ENCODE measurements at regions not wholly inside any gene's neighbourhood (a gene's known extent, or its start where the extent isn't known, plus 50 kb on each side); places are given as distances from the start of the nearest gene placed in this dataset.

DNA sequence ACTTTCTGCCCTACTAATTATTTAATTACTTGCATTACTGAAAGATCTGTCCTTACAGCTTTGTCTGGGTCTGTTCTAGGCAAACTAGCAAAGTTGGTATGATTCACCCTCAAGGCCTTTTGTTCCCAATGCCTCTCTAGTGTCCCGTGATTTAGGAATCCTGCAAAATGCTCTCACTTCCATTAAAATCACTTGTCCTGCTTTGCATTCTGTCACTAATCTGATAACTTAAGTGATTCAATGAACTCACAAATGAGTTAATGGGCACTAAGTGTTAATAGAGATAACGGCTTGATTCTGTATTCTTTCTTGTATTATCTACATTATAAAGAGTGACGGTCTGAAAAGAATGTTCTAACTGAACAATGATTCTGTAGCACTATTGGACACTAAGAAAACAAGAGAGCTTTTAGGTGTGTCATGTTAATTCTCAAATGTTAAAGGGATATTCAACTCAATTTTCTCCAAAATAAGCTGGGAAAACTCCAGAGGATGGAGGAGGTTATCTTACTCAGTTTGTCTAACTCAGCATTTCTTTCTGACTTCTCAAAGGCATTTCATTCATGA, 697.3 kb downstream of the CETN3 start:
- Mint-ChIP-seq H3K27ac (no peak overlapping the region), H3K4me3 (no peak overlapping the region), H3K4me1 (no peaks in the 10 kb centered on the region), H3K9me3 (peaks cover 0 to 22% (median 4%) of the 10 kb centered on the region in 8 donors), H3K36me3 (no peaks in the 10 kb centered on the region), H3K27me3 (no peaks in the 10 kb centered on the region)
- POLR2A ChIA-PET (ENCODE audit: partially characterized antibody), result no interaction called here
- Histone ChIP-seq H3K27me3 (ENCODE audit: insufficient read depth, low read length) (no peaks in the 10 kb centered on the region), H3K9me3 (ENCODE audit: control insufficient read depth in 1 of 2, low read length in 2 of 2) (no peaks in the 10 kb centered on the region), H3K36me3 (ENCODE audit: insufficient read depth, low read length) (no peaks in the 10 kb centered on the region), H3K27ac (ENCODE audit: low read depth, low read length) (no peak overlapping the region), H3K4me3 (ENCODE audit: low read length in 2 of 2) (no peak overlapping the region), H3K4me1 (ENCODE audit: insufficient read depth, low read length) (no peaks in the 10 kb centered on the region)
- intact Hi-C loops (cut with micrococcal nuclease), result no loop called here
- CTCF ChIA-PET (ENCODE audit: partially characterized antibody), result no interaction called here
- no peak for DNase-seq

DNA sequence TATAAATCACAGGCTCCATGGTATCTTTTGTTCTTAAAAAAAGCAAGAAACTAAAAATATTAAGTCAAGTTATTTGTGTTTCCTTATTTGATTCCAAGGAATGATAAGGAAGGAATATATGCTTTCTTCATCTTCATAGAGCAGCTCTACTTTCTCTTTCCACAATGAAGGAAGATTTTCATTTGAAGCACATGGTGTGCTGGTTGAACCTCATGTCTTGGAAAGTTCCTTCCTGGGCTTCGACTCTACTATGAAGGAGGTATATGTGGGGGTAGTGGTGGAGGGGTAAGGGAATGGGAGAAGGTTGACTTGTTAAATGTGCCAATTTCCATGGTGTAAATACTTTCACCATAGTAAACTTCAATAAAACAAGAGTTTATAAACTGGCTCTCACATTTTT, 698.0 kb downstream of the CETN3 start:
- no peaks in the 10 kb centered on the region for H3K4me1 Mint-ChIP-seq
- H3K36me3 Mint-ChIP-seq, result no peaks in the 10 kb centered on the region
- CTCF ChIA-PET (ENCODE audit: partially characterized antibody), result no interaction called here
- H3K27me3 Mint-ChIP-seq, result no peaks in the 10 kb centered on the region
- peaks cover 0 to 22% (median 4%) of the 10 kb centered on the region in 8 donors for H3K9me3 Mint-ChIP-seq
- no peak for DNase-seq
- H3K27ac Mint-ChIP-seq, result no peak overlapping the region
- H3K4me3 Mint-ChIP-seq, result no peak overlapping the region
- Histone ChIP-seq H3K4me3 (ENCODE audit: low read length in 2 of 2) (no peak overlapping the region), H3K27ac (ENCODE audit: low read depth, low read length) (no peak overlapping the region), H3K36me3 (ENCODE audit: insufficient read depth, low read length) (no peaks in the 10 kb centered on the region), H3K9me3 (ENCODE audit: control insufficient read depth in 1 of 2, low read length in 2 of 2) (no peaks in the 10 kb centered on the region), H3K4me1 (ENCODE audit: insufficient read depth, low read length) (no peaks in the 10 kb centered on the region), H3K27me3 (ENCODE audit: insufficient read depth, low read length) (no peaks in the 10 kb centered on the region)
- intact Hi-C loops (cut with micrococcal nuclease), result no loop called here
- POLR2A ChIA-PET (ENCODE audit: partially characterized antibody), result no interaction called here

GRCh38 chr5:89710006-89710405, 699.5 kb downstream of the CETN3 start:
- intact Hi-C loops (cut with micrococcal nuclease), result no loop called here
- H3K27me3 ChIP-seq (ENCODE audit: insufficient read depth, low read length), result no peaks in the 10 kb centered on the region

GRCh38 chr5:89707891-89708290, 701.7 kb downstream of the CETN3 start:
- H3K4me3 Mint-ChIP-seq, result no peak overlapping the region
- H3K9me3 Mint-ChIP-seq, result peaks cover 0 to 19% (median 5%) of the 10 kb centered on the region in 8 donors
- no peaks in the 10 kb centered on the region for H3K27me3 Mint-ChIP-seq
- intact Hi-C loops (cut with micrococcal nuclease), result no loop called here
- no peaks in the 10 kb centered on the region for H3K36me3 Mint-ChIP-seq
- Histone ChIP-seq H3K4me1 (ENCODE audit: insufficient read depth, low read length) (no peaks in the 10 kb centered on the region), H3K9me3 (ENCODE audit: control insufficient read depth in 1 of 2, low read length in 2 of 2) (no peaks in the 10 kb centered on the region), H3K27me3 (ENCODE audit: insufficient read depth, low read length) (no peaks in the 10 kb centered on the region), H3K36me3 (ENCODE audit: insufficient read depth, low read length) (no peaks in the 10 kb centered on the region), H3K4me3 (ENCODE audit: low read length in 2 of 2) (no peak overlapping the region), H3K27ac (ENCODE audit: low read depth, low read length) (no peak overlapping the region)
- POLR2A ChIA-PET (ENCODE audit: partially characterized antibody), result no interaction called here
- DNase-seq, result no peak
- H3K27ac Mint-ChIP-seq, result no peak overlapping the region
- CTCF ChIA-PET (ENCODE audit: partially characterized antibody), result no interaction called here
- no peaks in the 10 kb centered on the region for H3K4me1 Mint-ChIP-seq

More at GRCh38 chr5:89710006-89710405, 699.5 kb downstream of the CETN3 start:
- H3K4me1 Mint-ChIP-seq, result no peaks in the 10 kb centered on the region
- H3K4me3 Mint-ChIP-seq, result no peak overlapping the region
- Histone ChIP-seq H3K4me3 (ENCODE audit: low read length in 2 of 2) (no peak overlapping the region), H3K4me1 (ENCODE audit: insufficient read depth, low read length) (no peaks in the 10 kb centered on the region), H3K36me3 (ENCODE audit: insufficient read depth, low read length) (no peaks in the 10 kb centered on the region), H3K9me3 (ENCODE audit: control insufficient read depth in 1 of 2, low read length in 2 of 2) (no peaks in the 10 kb centered on the region), H3K27ac (ENCODE audit: low read depth, low read length) (no peak overlapping the region)
- no peak overlapping the region for H3K27ac Mint-ChIP-seq
- CTCF ChIA-PET (ENCODE audit: partially characterized antibody), result no interaction called here
- no peaks in the 10 kb centered on the region for H3K36me3 Mint-ChIP-seq
- POLR2A ChIA-PET (ENCODE audit: partially characterized antibody), result no interaction called here
- no peak for DNase-seq
- H3K9me3 Mint-ChIP-seq, result peaks cover 0 to 22% (median 5%) of the 10 kb centered on the region in 8 donors
- H3K27me3 Mint-ChIP-seq, result no peaks in the 10 kb centered on the region

- H3K27ac ChIP-seq (ENCODE audit: low read depth, low read length), result no peak overlapping the region
- Mint-ChIP-seq H3K27ac (no peak overlapping the region), H3K9me3 (peaks cover 0 to 13% (median 5%) of the 10 kb centered on the region in 8 donors), H3K36me3 (no peaks in the 10 kb centered on the region), H3K4me3 (no peak overlapping the region), H3K27me3 (no peaks in the 10 kb centered on the region), H3K4me1 (no peaks in the 10 kb centered on the region)
- no peaks in the 10 kb centered on the region for H3K36me3 ChIP-seq (ENCODE audit: insufficient read depth, low read length)
- no peak overlapping the region for H3K4me3 ChIP-seq (ENCODE audit: low read length in 2 of 2)
- intact Hi-C loops (cut with micrococcal nuclease), result no loop called here
- H3K9me3 ChIP-seq (ENCODE audit: control insufficient read depth in 1 of 2, low read length in 2 of 2), result no peaks in the 10 kb centered on the region
- no peak for DNase-seq
- H3K27me3 ChIP-seq (ENCODE audit: insufficient read depth, low read length), result no peaks in the 10 kb centered on the region
- CTCF ChIA-PET (ENCODE audit: partially characterized antibody), result no interaction called here
- POLR2A ChIA-PET (ENCODE audit: partially characterized antibody), result no interaction called here
- no peaks in the 10 kb centered on the region for H3K4me1 ChIP-seq (ENCODE audit: insufficient read depth, low read length)
Measured at GRCh38 chr5:89706731-89707130, 702.8 kb downstream of the CETN3 start.

GRCh38 chr5:89703817-89704216, 705.7 kb downstream of the CETN3 start:
- no peak for DNase-seq
- ChIA-PET POLR2A (ENCODE audit: partially characterized antibody) (no interaction called here), CTCF (ENCODE audit: partially characterized antibody) (no interaction called here)
- no peaks in the 10 kb centered on the region for H3K27me3 ChIP-seq (ENCODE audit: insufficient read depth, low read length)
- H3K4me1 ChIP-seq (ENCODE audit: insufficient read depth, low read length), result no peaks in the 10 kb centered on the region
- H3K4me3 Mint-ChIP-seq, result no peak overlapping the region
- H3K36me3 Mint-ChIP-seq, result no peaks in the 10 kb centered on the region
- H3K4me1 Mint-ChIP-seq, result no peaks in the 10 kb centered on the region
- intact Hi-C loops (cut with micrococcal nuclease), result no loop called here
- no peaks in the 10 kb centered on the region for H3K27me3 Mint-ChIP-seq
- no peak overlapping the region for H3K27ac ChIP-seq (ENCODE audit: low read depth, low read length)
- H3K9me3 ChIP-seq (ENCODE audit: control insufficient read depth in 1 of 2, low read length in 2 of 2), result no peaks in the 10 kb centered on the region
- peaks cover 0 to 15% (median 4%) of the 10 kb centered on the region in 8 donors for H3K9me3 Mint-ChIP-seq
- H3K36me3 ChIP-seq (ENCODE audit: insufficient read depth, low read length), result no peaks in the 10 kb centered on the region
- no peak overlapping the region for H3K4me3 ChIP-seq (ENCODE audit: low read length in 2 of 2)
- no peak overlapping the region for H3K27ac Mint-ChIP-seq

- H3K36me3 ChIP-seq (ENCODE audit: insufficient read depth, low read length), result no peaks in the 10 kb centered on the region
- no peaks in the 10 kb centered on the region for H3K27me3 ChIP-seq (ENCODE audit: insufficient read depth, low read length)
Measured at GRCh38 chr5:89698028-89698427, 711.5 kb downstream of the CETN3 start.

DNA sequence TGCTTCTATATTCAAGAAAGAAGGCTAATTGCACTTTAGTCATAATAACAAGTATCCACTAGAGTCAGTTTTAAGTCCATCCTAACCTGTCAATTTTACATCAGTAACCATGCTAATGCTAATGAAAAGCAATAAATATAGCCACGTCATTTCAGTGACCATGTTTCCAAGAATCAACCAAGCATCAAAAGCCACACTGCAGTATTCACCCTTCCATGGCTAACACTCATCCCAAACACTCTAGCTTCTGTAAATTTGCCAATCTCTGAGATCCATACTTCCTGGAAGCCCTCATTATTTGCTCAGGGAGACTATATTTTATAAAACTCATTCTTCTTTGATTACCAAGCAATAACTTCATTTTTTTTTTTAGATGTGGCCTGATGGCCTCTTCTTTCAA, 712.0 kb downstream of the CETN3 start:
- no peak for DNase-seq
- Mint-ChIP-seq H3K4me1 (no peaks in the 10 kb centered on the region), H3K36me3 (no peaks in the 10 kb centered on the region), H3K27ac (no peak overlapping the region), H3K27me3 (no peaks in the 10 kb centered on the region), H3K4me3 (no peak overlapping the region), H3K9me3 (peaks cover 0 to 12% (median 2%) of the 10 kb centered on the region in 8 donors)
- Histone ChIP-seq H3K27ac (ENCODE audit: low read depth, low read length) (no peak overlapping the region), H3K9me3 (ENCODE audit: control insufficient read depth in 1 of 2, low read length in 2 of 2) (no peaks in the 10 kb centered on the region), H3K27me3 (ENCODE audit: insufficient read depth, low read length) (no peaks in the 10 kb centered on the region), H3K4me3 (ENCODE audit: low read length in 2 of 2) (no peak overlapping the region), H3K36me3 (ENCODE audit: insufficient read depth, low read length) (no peaks in the 10 kb centered on the region), H3K4me1 (ENCODE audit: insufficient read depth, low read length) (no peaks in the 10 kb centered on the region)
- ChIA-PET POLR2A (ENCODE audit: partially characterized antibody) (no interaction called here), CTCF (ENCODE audit: partially characterized antibody) (no interaction called here)
- intact Hi-C loops (cut with micrococcal nuclease), result no loop called here

More at GRCh38 chr5:89698028-89698427, 711.5 kb downstream of the CETN3 start:
- no peak overlapping the region for H3K27ac ChIP-seq (ENCODE audit: low read depth, low read length)
- CTCF ChIA-PET (ENCODE audit: partially characterized antibody), result no interaction called here
- Mint-ChIP-seq H3K27me3 (no peaks in the 10 kb centered on the region), H3K4me3 (no peak overlapping the region), H3K27ac (no peak overlapping the region), H3K4me1 (no peaks in the 10 kb centered on the region), H3K9me3 (peaks cover 0 to 12% (median 2%) of the 10 kb centered on the region in 8 donors), H3K36me3 (no peaks in the 10 kb centered on the region)
- DNase-seq, result no peak
- POLR2A ChIA-PET (ENCODE audit: partially characterized antibody), result no interaction called here
- no peak overlapping the region for H3K4me3 ChIP-seq (ENCODE audit: low read length in 2 of 2)
- intact Hi-C loops (cut with micrococcal nuclease), result no loop called here
- H3K4me1 ChIP-seq (ENCODE audit: insufficient read depth, low read length), result no peaks in the 10 kb centered on the region
- H3K9me3 ChIP-seq (ENCODE audit: control insufficient read depth in 1 of 2, low read length in 2 of 2), result no peaks in the 10 kb centered on the region
